ENCODE measurements at regions not wholly inside any gene's neighbourhood (a gene's known extent, or its start where the extent isn't known, plus 50 kb on each side); places are given as distances from the start of the nearest gene placed in this dataset.
A peak's percentile ranks its signal among the peaks of the same experiment; 100 is the strongest.
"Not testable (repeated sequence)": the region's sequence is repeated elsewhere in the genome, so short reads cannot be mapped to it uniquely, and the experiment has no call there.

DNA sequence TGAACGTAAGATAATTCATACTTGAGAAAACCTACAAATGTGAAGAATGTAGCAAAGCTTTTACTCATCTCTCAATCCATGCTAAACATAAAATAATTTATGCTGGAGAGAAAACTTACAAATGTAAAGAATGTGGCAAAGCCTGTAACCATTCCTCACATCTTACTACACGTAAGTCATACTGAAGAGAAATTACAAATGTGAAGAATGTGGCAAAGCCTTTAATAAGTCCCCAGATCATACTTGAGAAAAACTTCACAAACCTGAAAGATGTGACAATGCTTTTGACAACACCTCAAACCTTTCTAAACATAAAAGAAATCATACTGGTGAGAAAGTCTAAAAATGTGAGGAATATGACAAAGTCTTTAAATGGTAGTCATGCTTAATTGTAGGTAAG is 89.4 kb downstream of the ZNF675 start:
- FAIRE-seq, result no peak
- DNase-seq (ENCODE audit: low read depth), result no peak
- H3K36me3 ChIP-seq (ENCODE audit: control insufficient read depth, insufficient read depth, low read length), result no peaks in the 10 kb centered on the region
- TF ChIP-seq, protein P1, sequence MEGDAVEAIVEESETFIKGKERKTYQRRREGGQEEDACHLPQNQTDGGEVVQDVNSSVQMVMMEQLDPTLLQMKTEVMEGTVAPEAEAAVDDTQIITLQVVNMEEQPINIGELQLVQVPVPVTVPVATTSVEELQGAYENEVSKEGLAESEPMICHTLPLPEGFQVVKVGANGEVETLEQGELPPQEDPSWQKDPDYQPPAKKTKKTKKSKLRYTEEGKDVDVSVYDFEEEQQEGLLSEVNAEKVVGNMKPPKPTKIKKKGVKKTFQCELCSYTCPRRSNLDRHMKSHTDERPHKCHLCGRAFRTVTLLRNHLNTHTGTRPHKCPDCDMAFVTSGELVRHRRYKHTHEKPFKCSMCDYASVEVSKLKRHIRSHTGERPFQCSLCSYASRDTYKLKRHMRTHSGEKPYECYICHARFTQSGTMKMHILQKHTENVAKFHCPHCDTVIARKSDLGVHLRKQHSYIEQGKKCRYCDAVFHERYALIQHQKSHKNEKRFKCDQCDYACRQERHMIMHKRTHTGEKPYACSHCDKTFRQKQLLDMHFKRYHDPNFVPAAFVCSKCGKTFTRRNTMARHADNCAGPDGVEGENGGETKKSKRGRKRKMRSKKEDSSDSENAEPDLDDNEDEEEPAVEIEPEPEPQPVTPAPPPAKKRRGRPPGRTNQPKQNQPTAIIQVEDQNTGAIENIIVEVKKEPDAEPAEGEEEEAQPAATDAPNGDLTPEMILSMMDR (IDR thresholded peaks at IDR 0.05; ENCODE audit: insufficient read depth, low read length, severe bottlenecking), result no peak
- H3K4me3 ChIP-seq (ENCODE audit: low read depth, low read length), result no peak overlapping the region
- no peaks in the 10 kb centered on the region for H3K27me3 ChIP-seq (ENCODE audit: control insufficient read depth, insufficient read depth, low read length)

DNA sequence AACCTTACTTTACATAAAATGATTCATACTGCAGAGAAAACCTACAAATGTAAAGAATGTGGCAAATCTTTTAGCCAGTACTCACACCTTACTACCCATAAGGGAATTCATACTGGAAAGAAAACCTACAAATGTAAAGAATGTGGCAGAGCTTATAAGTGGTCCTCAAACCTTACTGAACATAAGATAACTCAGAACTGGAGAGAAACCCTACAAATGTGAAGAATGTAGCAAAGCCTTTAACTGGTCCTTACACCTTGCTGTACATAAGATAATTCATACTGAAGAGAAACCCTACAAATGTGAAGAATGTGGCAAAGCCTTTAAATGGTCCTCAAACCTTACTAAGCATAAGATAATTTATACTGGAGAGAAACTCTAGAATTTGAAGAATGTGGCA is 90.1 kb downstream of the ZNF675 start:
- DNase-seq (ENCODE audit: low read depth), result no peak
- no peaks in the 10 kb centered on the region for H3K36me3 ChIP-seq (ENCODE audit: control insufficient read depth, insufficient read depth, low read length)
- TF ChIP-seq, protein P1 (IDR thresholded peaks at IDR 0.05; ENCODE audit: insufficient read depth, low read length, severe bottlenecking), result no peak
- H3K4me3 ChIP-seq (ENCODE audit: low read depth, low read length), result no peak overlapping the region
- H3K27me3 ChIP-seq (ENCODE audit: control insufficient read depth, insufficient read depth, low read length), result no peaks in the 10 kb centered on the region
- FAIRE-seq, result no peak

DNA sequence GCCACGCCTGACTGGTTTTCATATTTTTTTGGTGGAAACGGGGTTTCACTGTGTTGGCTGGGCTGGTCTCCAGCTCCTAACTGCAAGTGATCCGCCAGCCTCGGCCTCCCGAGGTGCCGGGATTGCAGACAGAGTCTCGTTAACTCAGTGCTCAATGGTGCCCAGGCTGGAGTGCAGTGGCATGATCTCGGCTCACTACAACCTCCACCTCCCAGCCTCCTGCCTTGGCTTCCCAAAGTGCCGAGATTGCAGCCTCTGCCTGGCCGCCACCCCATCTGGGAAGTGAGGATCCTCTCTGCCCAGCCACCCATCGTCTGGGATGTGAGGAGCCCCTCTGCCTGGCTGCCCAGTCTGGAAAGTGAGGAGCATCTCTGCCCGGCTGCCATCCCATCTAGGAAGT is 92.7 kb downstream of the ZNF675 start:
- FAIRE-seq; DNase-seq (ENCODE audit: low read depth); H3K27me3 ChIP-seq (ENCODE audit: control insufficient read depth, insufficient read depth, low read length); H3K36me3 ChIP-seq (ENCODE audit: control insufficient read depth, insufficient read depth, low read length); H3K4me3 ChIP-seq (ENCODE audit: low read depth, low read length): not testable (repeated sequence)

DNA sequence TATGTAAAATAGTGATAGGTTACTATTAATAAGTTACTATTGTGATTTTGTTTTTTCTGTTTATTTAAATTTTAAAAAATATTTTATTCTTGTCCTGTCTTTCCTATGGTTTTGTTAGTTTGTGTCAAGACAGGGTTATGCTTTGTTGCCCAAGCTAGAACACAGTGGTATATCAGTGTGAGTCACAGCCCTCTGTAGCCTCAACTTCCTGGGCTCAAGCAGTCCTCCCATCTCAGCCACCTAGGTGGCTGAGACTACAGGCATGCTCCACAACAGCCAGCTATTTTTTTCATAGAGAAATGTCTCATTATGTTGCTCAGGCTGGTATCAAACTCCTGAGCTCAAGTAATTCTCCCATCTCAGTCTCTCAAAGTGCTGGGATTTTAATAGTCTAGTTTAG is 99.5 kb downstream of the ZNF675 start:
- TF ChIP-seq, protein P1 (IDR thresholded peaks at IDR 0.05; ENCODE audit: insufficient read depth, low read length, severe bottlenecking), result no peak
- Histone ChIP-seq H3K27me3 (ENCODE audit: control insufficient read depth, insufficient read depth, low read length) (no peaks in the 10 kb centered on the region), H3K4me3 (ENCODE audit: low read depth, low read length) (no peak overlapping the region), H3K36me3 (ENCODE audit: control insufficient read depth, insufficient read depth, low read length) (no peaks in the 10 kb centered on the region)
- DNase-seq (ENCODE audit: low read depth), result peak; percentile 5
- FAIRE-seq, result no peak

DNA sequence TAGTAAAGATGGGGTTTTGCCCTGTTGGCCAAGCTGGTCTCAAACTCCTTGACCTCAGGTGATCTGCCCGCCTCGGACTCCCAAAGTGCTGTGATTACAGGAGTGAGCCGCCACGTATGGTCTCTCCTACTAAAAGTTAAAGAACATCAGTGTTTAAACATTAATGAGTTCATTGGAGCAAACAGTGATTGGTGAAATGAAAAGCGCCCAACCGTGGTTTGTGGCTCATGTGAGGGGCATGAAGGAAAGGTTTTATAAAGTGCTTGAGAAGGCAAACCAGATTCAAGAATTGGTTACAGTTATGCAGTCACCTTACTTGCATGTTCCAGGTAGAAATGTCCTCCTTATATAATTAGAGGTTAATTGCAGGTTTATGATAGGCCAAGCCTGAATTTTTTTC is 109.5 kb downstream of the ZNF675 start:
- DNase-seq (ENCODE audit: low read depth) (no peak), FAIRE-seq (no peak)
- H3K4me3 ChIP-seq (ENCODE audit: low read depth, low read length), result no peak overlapping the region
- H3K27me3 ChIP-seq (ENCODE audit: control insufficient read depth, insufficient read depth, low read length), result no peaks in the 10 kb centered on the region
- TF ChIP-seq, protein P1 (IDR thresholded peaks at IDR 0.05; ENCODE audit: insufficient read depth, low read length, severe bottlenecking), result no peak
- H3K36me3 ChIP-seq (ENCODE audit: control insufficient read depth, insufficient read depth, low read length), result no peaks in the 10 kb centered on the region

DNA sequence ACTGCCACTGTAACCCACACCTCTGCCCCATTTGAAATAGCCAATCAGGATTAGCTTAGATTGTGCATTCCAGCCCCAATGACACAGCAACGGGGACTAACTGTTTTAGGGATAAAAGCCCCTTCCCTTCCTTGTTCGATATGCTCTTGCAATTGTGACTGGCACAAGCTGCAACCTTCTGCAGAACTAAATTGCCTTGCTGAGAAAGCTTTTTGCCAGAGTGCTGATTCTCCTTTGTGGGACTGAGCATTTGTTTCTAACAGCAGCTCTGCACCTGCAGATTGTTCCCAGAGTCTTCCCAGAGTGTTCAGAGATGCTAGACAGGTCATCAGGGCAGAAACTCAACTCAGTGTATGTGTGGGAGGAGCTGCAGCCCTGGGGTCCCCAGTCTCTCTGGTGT is 115.8 kb downstream of the ZNF675 start:
- no peaks in the 10 kb centered on the region for H3K36me3 ChIP-seq (ENCODE audit: control insufficient read depth, insufficient read depth, low read length)
- H3K27me3 ChIP-seq (ENCODE audit: control insufficient read depth, insufficient read depth, low read length), result no peaks in the 10 kb centered on the region
- TF ChIP-seq, protein P1 (IDR thresholded peaks at IDR 0.05; ENCODE audit: insufficient read depth, low read length, severe bottlenecking), result no peak
- H3K4me3 ChIP-seq (ENCODE audit: low read depth, low read length), result no peak overlapping the region
- no peak for FAIRE-seq
- no peak for DNase-seq (ENCODE audit: low read depth)

DNA sequence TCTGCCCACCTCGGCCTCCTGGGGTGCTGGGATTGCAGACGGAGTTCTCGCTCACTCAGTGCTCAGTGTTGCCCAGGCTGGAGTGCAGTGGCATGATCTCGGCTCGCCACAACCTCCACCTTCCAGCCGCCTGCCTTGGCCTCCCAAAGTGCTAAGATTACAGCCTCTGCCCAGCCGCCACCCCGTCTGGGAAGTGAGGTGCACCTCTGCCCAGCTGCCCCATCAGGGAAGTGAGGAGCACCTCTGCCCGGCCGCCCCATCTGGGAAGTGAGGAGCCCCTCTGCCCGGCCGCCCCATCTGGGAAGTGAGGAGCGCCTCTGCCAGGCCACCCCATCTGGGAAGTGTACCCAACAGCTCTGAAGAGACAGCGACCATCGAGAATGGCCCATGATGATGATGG is 118.9 kb downstream of the ZNF675 start:
- H3K36me3 ChIP-seq (ENCODE audit: control insufficient read depth, insufficient read depth, low read length); H3K4me3 ChIP-seq (ENCODE audit: low read depth, low read length); H3K27me3 ChIP-seq (ENCODE audit: control insufficient read depth, insufficient read depth, low read length); DNase-seq (ENCODE audit: low read depth); FAIRE-seq: not testable (repeated sequence)
